Breast epithelium (tissue), 4 donors: ENCODE measurements at regions not wholly inside any gene's neighbourhood (a gene's known extent, or its start where the extent isn't known, plus 50 kb on each side); places are given as distances from the start of the nearest gene placed in this dataset.

ENCODE experiments used
- DNase-seq, 2 donors: peaks; one replicate each; pipeline ENCODE4 v3.0.0-alpha.2; 2019; ENCODE audit warnings: low spot score in 2 of 2
- H3K27ac ChIP-seq, 2 donors: fragments of 200-600 bp; sonication (generic) in 1 of 2; one replicate each; pipeline ENCODE4 v1.5.1; 2016 to 2019; ENCODE audit warnings: mild to moderate bottlenecking in 1 of 2
- H3K27me3 ChIP-seq, 2 donors: fragments of 200-600 bp; sonication (generic) in 1 of 2; one replicate each; pipeline versions ENCODE4 v1.5.1 to v1.6.0; 2017 to 2019; ENCODE audit warnings: control low read depth in 1 of 2, mild to moderate bottlenecking in 1 of 2
- H3K36me3 ChIP-seq: fragments of 200-600 bp; one replicate; pipeline ENCODE4 v1.5.1; 2019
- H3K4me1 ChIP-seq, 2 donors: fragments of 200-600 bp; sonication (generic); one replicate each; pipeline ENCODE4 v1.5.1; 2016 to 2019; ENCODE audit warnings: control low read depth in 1 of 2
- H3K4me3 ChIP-seq, 3 donors: fragments of 200-600 bp; sonication (generic); 1 replicate in 2 of 3; 2 replicates in 1 of 3; pipeline ENCODE4 v1.5.1; 2016 to 2019; ENCODE audit warnings: mild to moderate bottlenecking in 3 of 3, moderate library complexity in 2 of 3
- H3K9me3 ChIP-seq, 2 donors: fragments of 200-600 bp; sonication (generic) in 1 of 2; one replicate each; pipeline ENCODE4 v1.5.1; 2016 to 2019; ENCODE audit warnings: control low read depth in 1 of 2
- CTCF ChIP-seq, 3 donors: fragments of 450-650 bp; IDR thresholded peaks; one replicate each; pipeline ENCODE4 v1.5.1; 2016 to 2017; ENCODE audit warnings: antibody characterized with exemption in 3 of 3, mild to moderate bottlenecking in 3 of 3, moderate library complexity in 3 of 3
- POLR2A ChIP-seq: fragments of 450-650 bp; IDR thresholded peaks from one replicate; pipeline ENCODE4 v1.6.1; 2016; ENCODE audit warnings: antibody characterized with exemption, mild to moderate bottlenecking, moderate library complexity
- POLR2AphosphoS5 ChIP-seq, 3 donors: sonication (generic); formaldehyde crosslinking; IDR thresholded peaks; one replicate each; pipeline ENCODE4 v1.6.1; 2017; ENCODE audit warnings: antibody characterized with exemption in 3 of 3
- intact Hi-C: fragments of 100-400 bp; cut with DNase I; formaldehyde crosslinking; loops from one replicate; pipeline ENCODE4 v1.15.1; 2023; ENCODE audit warnings: low total_unique reads

DNA sequence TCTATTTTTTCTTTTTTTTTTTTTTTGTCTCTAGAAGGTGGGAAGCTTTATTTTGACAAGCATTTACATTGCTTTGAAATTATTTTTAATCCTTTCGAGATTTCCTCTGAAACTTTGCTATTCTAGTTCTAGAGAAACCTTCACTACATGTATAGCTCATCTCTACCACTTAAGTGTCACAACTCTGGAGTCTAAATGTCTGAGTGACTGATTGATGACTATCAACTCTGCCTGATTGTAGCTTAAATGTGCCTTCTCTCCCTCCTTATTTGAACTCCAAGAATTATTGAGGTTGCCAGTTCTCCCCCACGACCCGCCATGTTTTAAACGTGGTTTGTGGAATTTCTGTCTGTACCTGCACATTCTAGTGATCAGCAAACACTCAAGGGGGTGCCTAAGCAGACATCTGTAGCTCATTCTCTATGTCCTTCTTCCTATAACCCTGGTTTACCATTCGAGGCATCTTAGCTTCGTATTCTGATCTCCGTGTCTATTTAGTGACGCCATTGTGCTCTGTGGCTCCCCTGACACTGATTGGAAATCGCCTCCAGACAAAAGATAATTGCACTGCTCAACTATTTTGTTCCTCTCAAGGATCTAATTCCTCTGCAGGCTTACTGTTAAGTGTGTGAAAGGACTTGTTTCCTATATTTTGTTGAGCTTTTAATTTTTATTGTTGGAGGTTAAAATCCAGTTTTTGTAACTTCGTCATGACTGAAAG is 1570.6 kb downstream of the BRINP3 start:
- no peak for TF ChIP-seq CTCF (IDR thresholded peaks at IDR 0.05)
- no peak for TF ChIP-seq POLR2A
- no peak for TF ChIP-seq POLR2AphosphoS5 (IDR thresholded peaks at IDR 0.05)
- Histone ChIP-seq H3K9me3 (no peaks in the 10 kb centered on the region), H3K27ac (no peak overlapping the region), H3K27me3 (no peaks in the 10 kb centered on the region), H3K4me3 (no peak overlapping the region), H3K4me1 (no peaks in the 10 kb centered on the region), H3K36me3 (no peaks in the 10 kb centered on the region)
- intact Hi-C loops, result no loop called here
- DNase-seq, result no peak

DNA sequence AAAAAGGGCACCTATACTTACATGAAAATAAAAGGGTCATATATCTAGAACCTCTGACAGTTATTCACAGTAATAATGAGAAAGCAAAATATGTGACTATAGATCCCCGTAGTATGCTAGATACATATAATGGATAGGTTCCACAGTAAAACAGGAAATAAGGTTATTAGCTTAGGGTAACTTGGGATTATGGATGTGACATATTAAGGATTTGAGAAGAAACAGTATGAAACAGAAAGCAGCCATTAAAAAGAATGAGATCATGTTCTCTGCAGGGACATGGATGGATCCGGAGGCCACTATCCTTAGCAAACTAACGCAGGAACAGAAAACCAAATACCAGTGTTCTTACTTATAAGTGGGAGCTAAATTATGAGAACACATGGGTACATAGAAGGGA is 1547.3 kb downstream of the BRINP3 start:
- Histone ChIP-seq H3K9me3 (no peaks in the 10 kb centered on the region), H3K27ac (no peak overlapping the region), H3K27me3 (no peaks in the 10 kb centered on the region), H3K36me3 (no peaks in the 10 kb centered on the region), H3K4me3 (no peak overlapping the region), H3K4me1 (no peaks in the 10 kb centered on the region)
- intact Hi-C loops, result no loop called here
- TF ChIP-seq POLR2A (no peak), POLR2AphosphoS5 (IDR thresholded peaks at IDR 0.05) (no peak), CTCF (IDR thresholded peaks at IDR 0.05) (no peak)
- no peak for DNase-seq

- Histone ChIP-seq H3K27me3 (no peaks in the 10 kb centered on the region), H3K4me1 (no peaks in the 10 kb centered on the region), H3K4me3 (no peak overlapping the region), H3K27ac (no peak overlapping the region), H3K36me3 (no peaks in the 10 kb centered on the region), H3K9me3 (no peaks in the 10 kb centered on the region)
- no peak for TF ChIP-seq POLR2AphosphoS5 (IDR thresholded peaks at IDR 0.05)
- no peak for TF ChIP-seq POLR2A
- TF ChIP-seq CTCF (IDR thresholded peaks at IDR 0.05), result no peak
- no peak for DNase-seq
- intact Hi-C loops, result no loop called here
These were observed 1546.2 kb downstream of the BRINP3 start for GRCh38 chr1:188931506-188931905.

GRCh38 chr1:188937965-188938551 is 1539.6 kb downstream of the BRINP3 start:
- no peak for TF ChIP-seq POLR2A
- no peak for TF ChIP-seq CTCF (IDR thresholded peaks at IDR 0.05)
- TF ChIP-seq POLR2AphosphoS5 (IDR thresholded peaks at IDR 0.05), result no peak
- Histone ChIP-seq H3K36me3 (no peaks in the 10 kb centered on the region), H3K27me3 (no peaks in the 10 kb centered on the region), H3K9me3 (no peaks in the 10 kb centered on the region), H3K27ac (no peak overlapping the region), H3K4me3 (no peak overlapping the region), H3K4me1 (no peaks in the 10 kb centered on the region)
- intact Hi-C loops, result no loop called here
- DNase-seq, result no peak

- no peak overlapping the region for H3K27ac ChIP-seq
- no peak for DNase-seq
- H3K9me3 ChIP-seq, result no peaks in the 10 kb centered on the region
- no peaks in the 10 kb centered on the region for H3K4me1 ChIP-seq
- no peaks in the 10 kb centered on the region for H3K27me3 ChIP-seq
- no peaks in the 10 kb centered on the region for H3K36me3 ChIP-seq
- intact Hi-C loops, result no loop called here
- H3K4me3 ChIP-seq, result no peak overlapping the region
- TF ChIP-seq CTCF (IDR thresholded peaks at IDR 0.05) (no peak), POLR2A (no peak), POLR2AphosphoS5 (IDR thresholded peaks at IDR 0.05) (no peak)
These were observed 1535.7 kb downstream of the BRINP3 start for GRCh38 chr1:188941986-188942385.
